ENCODE measurements at regions not wholly inside any gene's neighbourhood (a gene's known extent, or its start where the extent isn't known, plus 50 kb on each side); places are given as distances from the start of the nearest gene placed in this dataset.

GRCh38 chr18:22320155-22320554, 97.6 kb downstream of the CTAGE1 start:
- H3K27me3 Mint-ChIP-seq: no peaks in the 10 kb centered on the region
- H3K4me1 Mint-ChIP-seq: no peaks in the 10 kb centered on the region
- no peaks in the 10 kb centered on the region for H3K9me3 Mint-ChIP-seq (ENCODE audit: low read depth)
- no peaks in the 10 kb centered on the region for H3K36me3 Mint-ChIP-seq
- DNase-seq (no peak), ATAC-seq (no peak)
- CTCF ChIA-PET: interaction anchor here (1.3 kb wide), 1 partner anchor 20 kb away, joined by 3 read pairs; no protein-coding TSS in a partner anchor
- H3K4me3 Mint-ChIP-seq: no peak overlapping the region
- H3K27ac Mint-ChIP-seq: no peak overlapping the region

- no peaks in the 10 kb centered on the region for H3K4me1 Mint-ChIP-seq
- no peak overlapping the region for H3K4me3 Mint-ChIP-seq
- DNase-seq: no peak
- ATAC-seq: no peak
- CTCF ChIA-PET: no interaction called here
- no peak overlapping the region for H3K27ac Mint-ChIP-seq
- H3K9me3 Mint-ChIP-seq (ENCODE audit: low read depth): no peaks in the 10 kb centered on the region
- H3K27me3 Mint-ChIP-seq: no peaks in the 10 kb centered on the region
- no peaks in the 10 kb centered on the region for H3K36me3 Mint-ChIP-seq
These were observed 98.8 kb downstream of the CTAGE1 start for GRCh38 chr18:22318745-22319407.

GRCh38 chr18:22314420-22314819, 103.3 kb downstream of the CTAGE1 start:
- DNase-seq (no peak), ATAC-seq (no peak)
- no peaks in the 10 kb centered on the region for H3K27me3 Mint-ChIP-seq
- no peaks in the 10 kb centered on the region for H3K4me1 Mint-ChIP-seq
- no peak overlapping the region for H3K4me3 Mint-ChIP-seq
- H3K36me3 Mint-ChIP-seq: no peaks in the 10 kb centered on the region
- no peaks in the 10 kb centered on the region for H3K9me3 Mint-ChIP-seq (ENCODE audit: low read depth)
- CTCF ChIA-PET: no interaction called here
- H3K27ac Mint-ChIP-seq: no peak overlapping the region

GRCh38 chr18:22314001-22314400, 103.7 kb downstream of the CTAGE1 start:
- Mint-ChIP-seq H3K4me1 (no peaks in the 10 kb centered on the region), H3K27ac (no peak overlapping the region), H3K4me3 (no peak overlapping the region), H3K9me3 (ENCODE audit: low read depth) (no peaks in the 10 kb centered on the region), H3K36me3 (no peaks in the 10 kb centered on the region), H3K27me3 (no peaks in the 10 kb centered on the region)
- DNase-seq (no peak), ATAC-seq (no peak)
- CTCF ChIA-PET: no interaction called here

- Mint-ChIP-seq H3K36me3 (no peaks in the 10 kb centered on the region), H3K27ac (no peak overlapping the region), H3K27me3 (no peaks in the 10 kb centered on the region), H3K4me1 (no peaks in the 10 kb centered on the region), H3K9me3 (ENCODE audit: low read depth) (no peaks in the 10 kb centered on the region), H3K4me3 (no peak overlapping the region)
- CTCF ChIA-PET: no interaction called here
- DNase-seq (no peak), ATAC-seq (no peak)
These were observed 106.4 kb downstream of the CTAGE1 start for GRCh38 chr18:22311301-22311700.

- CTCF ChIA-PET: no interaction called here
- Mint-ChIP-seq H3K27ac (no peak overlapping the region), H3K4me1 (no peaks in the 10 kb centered on the region), H3K9me3 (ENCODE audit: low read depth) (no peaks in the 10 kb centered on the region), H3K36me3 (no peaks in the 10 kb centered on the region), H3K27me3 (no peaks in the 10 kb centered on the region), H3K4me3 (no peak overlapping the region)
- DNase-seq: no peak
- ATAC-seq: no peak
These were observed 108.5 kb downstream of the CTAGE1 start for GRCh38 chr18:22309191-22309590.

GRCh38 chr18:22307528-22307927, 110.2 kb downstream of the CTAGE1 start:
- H3K9me3 Mint-ChIP-seq (ENCODE audit: low read depth): no peaks in the 10 kb centered on the region
- H3K27me3 Mint-ChIP-seq: no peaks in the 10 kb centered on the region
- CTCF ChIA-PET: no interaction called here
- no peak overlapping the region for H3K4me3 Mint-ChIP-seq
- H3K36me3 Mint-ChIP-seq: no peaks in the 10 kb centered on the region
- DNase-seq (no peak), ATAC-seq (no peak)
- no peak overlapping the region for H3K27ac Mint-ChIP-seq
- H3K4me1 Mint-ChIP-seq: no peaks in the 10 kb centered on the region

GRCh38 chr18:22303927-22304326, 113.8 kb downstream of the CTAGE1 start:
- DNase-seq (no peak), ATAC-seq (no peak)
- no peaks in the 10 kb centered on the region for H3K4me1 Mint-ChIP-seq
- no peaks in the 10 kb centered on the region for H3K9me3 Mint-ChIP-seq (ENCODE audit: low read depth)
- CTCF ChIA-PET: no interaction called here
- no peak overlapping the region for H3K4me3 Mint-ChIP-seq
- H3K27ac Mint-ChIP-seq: no peak overlapping the region
- no peaks in the 10 kb centered on the region for H3K36me3 Mint-ChIP-seq
- H3K27me3 Mint-ChIP-seq: no peaks in the 10 kb centered on the region

- Mint-ChIP-seq H3K27ac (no peak overlapping the region), H3K36me3 (no peaks in the 10 kb centered on the region), H3K4me1 (no peaks in the 10 kb centered on the region), H3K9me3 (ENCODE audit: low read depth) (no peaks in the 10 kb centered on the region), H3K4me3 (no peak overlapping the region), H3K27me3 (no peaks in the 10 kb centered on the region)
- CTCF ChIA-PET: no interaction called here
- no peak for ATAC-seq
- DNase-seq: no peak
These were observed 115.6 kb downstream of the CTAGE1 start for GRCh38 chr18:22302144-22302543.

GRCh38 chr18:22300665-22301636, 116.8 kb downstream of the CTAGE1 start:
- no peaks in the 10 kb centered on the region for H3K36me3 Mint-ChIP-seq
- H3K4me3 Mint-ChIP-seq: no peak overlapping the region
- ATAC-seq: no peak
- no peaks in the 10 kb centered on the region for H3K4me1 Mint-ChIP-seq
- DNase-seq: no peak
- no peaks in the 10 kb centered on the region for H3K9me3 Mint-ChIP-seq (ENCODE audit: low read depth)
- CTCF ChIA-PET: interaction anchor here (0.7 to 1.3 kb wide), 2 partner anchors 20 to 27 kb away, joined by 3 read pairs; no protein-coding TSS in a partner anchor
- no peak overlapping the region for H3K27ac Mint-ChIP-seq
- H3K27me3 Mint-ChIP-seq: no peaks in the 10 kb centered on the region

GRCh38 chr18:22297008-22297407, 120.7 kb downstream of the CTAGE1 start:
- Mint-ChIP-seq H3K4me3 (no peak overlapping the region), H3K27ac (no peak overlapping the region), H3K27me3 (no peaks in the 10 kb centered on the region), H3K9me3 (ENCODE audit: low read depth) (no peaks in the 10 kb centered on the region), H3K4me1 (no peaks in the 10 kb centered on the region), H3K36me3 (no peaks in the 10 kb centered on the region)
- no peak for DNase-seq
- ATAC-seq: no peak
- CTCF ChIA-PET: no interaction called here

- Mint-ChIP-seq H3K4me1 (no peaks in the 10 kb centered on the region), H3K27ac (no peak overlapping the region), H3K9me3 (ENCODE audit: low read depth) (no peaks in the 10 kb centered on the region), H3K4me3 (no peak overlapping the region), H3K27me3 (no peaks in the 10 kb centered on the region), H3K36me3 (no peaks in the 10 kb centered on the region)
- no peak for DNase-seq
- CTCF ChIA-PET: no interaction called here
- no peak for ATAC-seq
These were observed 121.4 kb downstream of the CTAGE1 start for GRCh38 chr18:22296304-22296703.

GRCh38 chr18:22293417-22293816, 124.0 kb downstream of the GATA6 start:
- CTCF ChIA-PET: no interaction called here
- no peak overlapping the region for H3K27ac Mint-ChIP-seq
- no peaks in the 10 kb centered on the region for H3K9me3 Mint-ChIP-seq (ENCODE audit: low read depth)
- ATAC-seq (no peak), DNase-seq (no peak)
- no peaks in the 10 kb centered on the region for H3K4me1 Mint-ChIP-seq
- H3K36me3 Mint-ChIP-seq: no peaks in the 10 kb centered on the region
- no peak overlapping the region for H3K4me3 Mint-ChIP-seq
- H3K27me3 Mint-ChIP-seq: no peaks in the 10 kb centered on the region

GRCh38 chr18:22290004-22290403, 120.6 kb downstream of the GATA6 start:
- no peak for ATAC-seq
- no peaks in the 10 kb centered on the region for H3K9me3 Mint-ChIP-seq (ENCODE audit: low read depth)
- DNase-seq: no peak
- H3K27ac Mint-ChIP-seq: no peak overlapping the region
- CTCF ChIA-PET: no interaction called here
- no peaks in the 10 kb centered on the region for H3K36me3 Mint-ChIP-seq
- H3K4me3 Mint-ChIP-seq: no peak overlapping the region
- no peaks in the 10 kb centered on the region for H3K4me1 Mint-ChIP-seq
- no peaks in the 10 kb centered on the region for H3K27me3 Mint-ChIP-seq
